ENCODE measurements at regions not wholly inside any gene's neighbourhood (a gene's known extent, or its start where the extent isn't known, plus 50 kb on each side); places are given as distances from the start of the nearest gene placed in this dataset.

DNA sequence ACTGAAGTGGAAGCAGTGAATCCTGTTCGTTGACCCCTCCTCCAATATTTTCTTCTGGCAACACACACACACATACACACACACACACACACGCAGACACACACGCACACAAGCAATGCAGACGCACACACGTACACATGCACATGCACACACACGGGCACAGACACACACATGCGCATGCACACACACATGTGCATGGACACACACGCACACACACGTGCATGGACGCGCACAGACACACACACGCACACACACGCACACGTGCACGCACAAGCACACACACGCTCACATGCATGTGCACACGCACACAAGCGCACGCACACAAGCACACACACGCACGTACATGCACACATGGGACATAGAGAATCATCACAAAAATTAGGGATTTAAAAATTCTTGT, 488.2 kb upstream of the TPK1 start:
- H3K4me1 ChIP-seq (replicated peaks in 1 of 2), result no peaks in the 10 kb centered on the region
- H3K27ac ChIP-seq, result no peak overlapping the region
- WGBS, 10 experiments, result 17 to 98% (median 84%) methylated on average over 1 to 19 of the region's 21 CpGs; no CpG with 5 or more reads in 2 of the 10 experiments
- no peak overlapping the region for H3K4me3 ChIP-seq
- no peak for ATAC-seq (replicated peaks in 6 of 8)
- in situ Hi-C loops (cut with MboI; ENCODE audit: low pct_unique_long_range_greater_than_20kb in 2 of 9, low sequenced_read_pairs in 9 of 9, unreplicated experiment in 9 of 9), result no loop called here

DNA sequence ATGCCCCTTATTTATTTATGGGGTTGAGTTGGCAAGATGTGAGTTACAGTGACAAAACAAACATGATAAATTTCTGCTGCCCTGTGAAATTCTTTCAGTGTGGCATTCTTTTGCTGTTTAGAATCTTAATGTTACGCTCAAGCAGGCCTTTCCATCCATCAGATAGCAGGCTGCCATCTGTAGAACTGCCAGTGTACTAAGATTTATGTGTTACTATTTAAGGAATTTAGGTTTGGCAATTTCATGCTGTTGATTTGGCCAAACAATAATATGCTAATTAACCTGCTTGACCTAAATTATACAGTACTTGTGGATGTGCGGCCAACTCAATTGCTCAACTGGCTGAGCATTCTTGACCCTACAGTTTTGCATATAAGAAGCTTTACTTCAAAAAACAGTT, 477.7 kb upstream of the TPK1 start:
- peak in 3 of 8 experiments; percentile 19 to 45 (median 23) for ATAC-seq (replicated peaks in 6 of 8)
- in situ Hi-C loops (cut with MboI; ENCODE audit: low pct_unique_long_range_greater_than_20kb in 2 of 9, low sequenced_read_pairs in 9 of 9, unreplicated experiment in 9 of 9), result no loop called here
- H3K4me3 ChIP-seq, result no peak overlapping the region
- no peak overlapping the region for H3K27ac ChIP-seq
- peaks cover 0 to 2% of the 10 kb centered on the region in 2 donors for H3K4me1 ChIP-seq (replicated peaks in 1 of 2)
- 0 to 84% (median 55%) methylated on average over 1 to 2 of the region's 2 CpGs for WGBS, 10 experiments

DNA sequence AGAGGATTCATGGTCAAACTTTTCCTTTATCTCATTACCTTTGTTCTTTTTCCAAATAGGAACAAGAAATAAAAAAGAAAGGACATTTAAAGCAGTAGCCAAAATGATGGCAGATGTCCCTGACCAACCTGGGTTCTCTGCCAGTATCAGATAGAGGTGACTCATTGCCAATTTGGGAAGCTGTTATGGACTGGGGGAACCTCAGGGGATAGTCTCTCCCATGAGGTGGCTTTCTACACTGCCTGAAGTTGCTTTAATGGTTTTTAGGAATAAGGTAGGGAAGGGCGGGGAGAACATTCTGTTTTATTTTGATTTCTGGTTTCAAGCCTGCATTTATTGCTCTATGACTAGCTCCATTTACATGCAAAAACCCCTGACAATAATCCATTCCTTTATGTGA, 457.9 kb upstream of the TPK1 start:
- no peaks in the 10 kb centered on the region for H3K4me1 ChIP-seq (replicated peaks in 1 of 2)
- ATAC-seq (replicated peaks in 6 of 8), result no peak
- no peak overlapping the region for H3K27ac ChIP-seq
- H3K4me3 ChIP-seq, result no peak overlapping the region
- WGBS, 10 experiments, result 0 to 89% (median 33%) methylated on average over 1 of the region's 1 CpG; no CpG with 5 or more reads in 2 of the 10 experiments
- in situ Hi-C loops (cut with MboI; ENCODE audit: low pct_unique_long_range_greater_than_20kb in 2 of 9, low sequenced_read_pairs in 9 of 9, unreplicated experiment in 9 of 9), result no loop called here

DNA sequence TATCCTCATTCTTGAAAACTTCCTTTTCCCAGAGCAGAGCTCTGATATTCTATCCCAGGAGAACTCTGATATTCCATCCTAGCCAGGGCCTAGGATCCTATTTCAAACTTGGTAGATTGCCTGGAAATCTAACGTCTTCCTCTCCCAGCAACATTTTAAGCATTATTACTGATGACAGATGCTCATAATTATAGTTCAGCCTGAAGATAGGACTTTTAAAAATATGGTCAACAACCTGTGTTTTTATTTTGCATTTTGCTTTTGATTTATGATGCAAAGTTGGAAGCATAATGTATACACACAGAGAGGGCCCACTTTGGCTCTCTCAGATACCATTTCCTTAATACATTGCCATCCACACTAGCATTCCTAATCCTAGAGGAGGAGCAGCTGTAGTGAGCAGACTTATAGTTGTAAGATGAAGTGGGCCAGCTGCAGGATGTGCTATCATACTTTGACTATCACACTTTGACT, 457.4 kb upstream of the TPK1 start:
- Histone ChIP-seq H3K27ac (no peak overlapping the region), H3K4me3 (no peak overlapping the region), H3K4me1 (replicated peaks in 1 of 2) (no peaks in the 10 kb centered on the region)
- in situ Hi-C loops (cut with MboI; ENCODE audit: low pct_unique_long_range_greater_than_20kb in 2 of 9, low sequenced_read_pairs in 9 of 9, unreplicated experiment in 9 of 9), result no loop called here
- WGBS, 10 experiments, result 0 to 100% (median 33%) methylated on average over 1 of the region's 1 CpG; no CpG with 5 or more reads in 6 of the 10 experiments
- ATAC-seq (replicated peaks in 6 of 8), result no peak

DNA sequence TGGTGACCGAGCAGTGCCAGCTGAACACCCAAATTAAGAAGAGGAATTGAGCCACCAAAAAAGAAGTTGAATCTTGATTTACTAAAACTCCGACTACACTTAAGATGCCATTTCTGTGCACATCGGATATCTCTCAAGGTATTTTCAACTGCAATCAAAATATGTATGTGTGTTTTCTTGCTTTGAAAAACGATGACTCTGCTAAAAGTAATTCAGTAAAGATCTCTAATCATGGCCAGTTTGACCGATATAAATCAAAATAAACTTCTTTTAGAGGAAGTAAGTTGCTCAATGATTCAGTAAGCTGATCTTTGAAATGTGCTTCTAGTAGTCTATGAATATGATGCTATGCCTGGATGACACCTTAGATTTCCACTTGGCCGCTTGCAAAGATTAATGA, 453.5 kb upstream of the TPK1 start:
- H3K4me1 ChIP-seq (replicated peaks in 1 of 2), result no peaks in the 10 kb centered on the region
- no peak overlapping the region for H3K27ac ChIP-seq
- no peak overlapping the region for H3K4me3 ChIP-seq
- in situ Hi-C loops (cut with MboI; ENCODE audit: low pct_unique_long_range_greater_than_20kb in 2 of 9, low sequenced_read_pairs in 9 of 9, unreplicated experiment in 9 of 9), result no loop called here
- ATAC-seq (replicated peaks in 6 of 8), result no peak
- WGBS, 10 experiments, result 0 to 96% (median 66%) methylated on average over 1 to 6 of the region's 6 CpGs; no CpG with 5 or more reads in 1 of the 10 experiments

DNA sequence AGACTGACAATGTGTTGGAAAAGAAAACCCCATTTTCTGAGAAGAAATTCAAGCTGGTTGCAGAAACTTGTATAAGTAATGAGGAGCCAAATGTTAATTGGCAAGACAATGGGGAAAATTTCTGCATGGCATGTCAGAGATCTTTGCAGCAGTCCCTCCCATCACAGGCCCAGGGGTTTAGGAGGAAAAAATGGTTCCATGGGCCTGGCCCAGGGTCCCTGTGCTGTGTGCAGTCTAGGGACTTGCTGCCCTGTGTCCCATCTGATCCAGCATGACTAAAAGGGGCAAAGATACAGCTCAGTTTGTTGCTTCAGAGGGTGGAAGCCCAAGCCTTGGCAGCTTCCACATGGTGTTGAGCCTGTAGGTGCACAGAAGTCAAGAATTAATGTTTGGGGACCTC, 440.3 kb upstream of the TPK1 start:
- in situ Hi-C loops (cut with MboI; ENCODE audit: low pct_unique_long_range_greater_than_20kb in 2 of 9, low sequenced_read_pairs in 9 of 9, unreplicated experiment in 9 of 9), result no loop called here
- H3K27ac ChIP-seq, result no peak overlapping the region
- no peak overlapping the region for H3K4me3 ChIP-seq
- H3K4me1 ChIP-seq (replicated peaks in 1 of 2), result no peaks in the 10 kb centered on the region
- ATAC-seq (replicated peaks in 6 of 8), result no peak

DNA sequence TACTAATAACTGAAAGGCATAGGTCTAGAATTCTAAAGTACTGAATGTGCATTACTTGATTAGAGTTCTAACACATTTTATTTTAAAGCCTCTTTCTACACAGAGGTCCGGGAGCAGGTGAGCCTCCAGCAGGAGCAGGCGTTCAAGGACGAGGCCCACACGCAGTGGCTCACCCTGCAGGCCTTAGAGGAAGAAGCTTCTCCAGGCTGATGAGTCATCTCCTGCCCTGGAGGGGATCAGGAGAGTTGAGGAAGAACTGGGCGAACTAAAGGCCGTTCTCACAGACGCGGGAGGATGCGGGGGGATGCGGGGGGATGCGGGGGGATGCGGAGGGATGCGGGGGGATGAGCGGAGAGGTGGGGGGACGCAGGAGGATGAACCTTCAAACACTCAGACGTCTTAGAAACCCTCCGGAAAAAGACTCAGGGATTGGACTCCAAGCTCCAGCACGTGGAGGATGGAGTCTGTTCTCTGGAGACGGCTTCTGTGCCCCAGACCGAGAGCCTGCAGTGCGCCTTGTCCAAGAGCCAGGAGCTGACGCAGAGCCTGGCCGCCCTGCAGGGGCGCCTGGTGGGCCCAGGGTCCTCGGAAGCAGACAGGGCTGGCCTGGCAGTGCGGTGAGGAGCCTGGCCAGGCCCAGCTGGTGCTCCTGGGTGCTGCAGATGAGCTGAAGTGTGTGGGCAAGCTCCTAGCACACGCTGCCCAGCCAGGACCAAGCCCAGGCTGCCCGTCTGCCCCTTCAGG, 433.7 kb upstream of the TPK1 start:
- Histone ChIP-seq H3K27ac (no peak overlapping the region), H3K4me1 (replicated peaks in 1 of 2) (no peaks in the 10 kb centered on the region), H3K4me3 (no peak overlapping the region)
- ATAC-seq (replicated peaks in 6 of 8), result no peak
- WGBS, 10 experiments, result 0 to 100% (median 50%) methylated on average over 1 to 4 of the region's 28 CpGs; no CpG with 5 or more reads in 3 of the 10 experiments
- in situ Hi-C loops (cut with MboI; ENCODE audit: low pct_unique_long_range_greater_than_20kb in 2 of 9, low sequenced_read_pairs in 9 of 9, unreplicated experiment in 9 of 9), result no loop called here

DNA sequence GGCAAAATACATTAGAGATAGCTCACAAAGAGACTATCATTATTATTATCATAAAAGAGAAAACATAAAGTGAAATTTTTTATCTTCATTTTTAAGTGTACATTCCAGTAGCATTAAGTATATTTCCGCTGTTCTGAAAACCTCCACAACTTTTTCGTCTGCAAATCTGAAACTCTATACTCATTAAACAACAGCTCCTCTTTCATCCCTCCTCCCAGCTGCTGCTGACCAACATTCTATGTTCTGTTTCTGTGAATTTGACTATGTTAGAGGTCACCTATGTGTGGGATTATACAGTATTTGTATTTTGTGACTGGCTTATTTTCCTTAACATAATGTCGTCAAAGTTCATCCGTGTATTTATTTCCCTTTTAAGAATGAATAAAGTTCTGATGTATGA, 429.3 kb upstream of the TPK1 start:
- no peak for ATAC-seq (replicated peaks in 6 of 8)
- 0 to 82% (median 52%) methylated on average over 2 to 4 of the region's 4 CpGs for WGBS, 10 experiments
- Histone ChIP-seq H3K4me3 (no peak overlapping the region), H3K27ac (no peak overlapping the region), H3K4me1 (replicated peaks in 1 of 2) (no peaks in the 10 kb centered on the region)
- in situ Hi-C loops (cut with MboI; ENCODE audit: low pct_unique_long_range_greater_than_20kb in 2 of 9, low sequenced_read_pairs in 9 of 9, unreplicated experiment in 9 of 9), result no loop called here

DNA sequence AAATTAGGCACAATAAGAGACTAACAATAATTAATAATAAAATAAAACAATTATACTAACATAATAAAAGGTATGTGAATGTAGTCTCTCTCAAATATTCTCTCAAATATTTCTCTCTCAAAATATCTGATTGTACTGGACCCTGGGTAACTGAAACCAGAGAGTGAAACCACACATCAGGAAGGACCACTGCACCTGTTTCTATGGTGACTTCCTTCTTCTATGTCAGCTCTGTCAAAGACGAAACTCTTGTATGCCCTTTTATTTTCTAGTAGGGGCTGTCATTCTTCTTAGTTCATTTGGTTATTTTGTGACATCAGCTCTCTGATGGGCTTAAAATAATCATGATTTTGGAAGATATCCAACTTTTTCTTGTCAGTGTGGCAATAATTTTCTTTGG, 428.0 kb upstream of the TPK1 start:
- no peak for ATAC-seq (replicated peaks in 6 of 8)
- Histone ChIP-seq H3K27ac (no peak overlapping the region), H3K4me1 (replicated peaks in 1 of 2) (no peaks in the 10 kb centered on the region), H3K4me3 (no peak overlapping the region)
- in situ Hi-C loops (cut with MboI; ENCODE audit: low pct_unique_long_range_greater_than_20kb in 2 of 9, low sequenced_read_pairs in 9 of 9, unreplicated experiment in 9 of 9), result no loop called here
- 0 to 50% (median 0%) methylated on average over 1 of the region's 1 CpG; no CpG with 5 or more reads in 3 of the 10 experiments for WGBS, 10 experiments

DNA sequence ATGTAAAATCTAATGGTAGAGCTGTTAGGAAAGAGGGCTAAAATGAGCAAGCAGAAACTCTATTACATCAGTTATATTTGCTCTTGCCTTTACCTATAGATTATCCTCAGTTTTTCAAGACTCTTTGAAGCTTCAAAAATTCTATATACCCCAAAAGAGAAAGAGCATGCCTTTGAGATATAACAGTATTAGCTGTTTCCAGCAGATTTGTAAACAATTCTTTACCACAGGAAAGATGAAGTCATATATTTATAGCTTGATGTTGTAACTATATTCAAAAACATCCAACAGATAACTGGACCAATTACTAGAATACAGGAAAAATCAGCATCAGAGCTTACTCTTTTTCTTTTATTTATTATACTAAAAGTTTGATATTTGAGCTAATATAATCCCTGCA, 416.2 kb upstream of the TPK1 start:
- no peak for ATAC-seq (replicated peaks in 6 of 8)
- H3K27ac ChIP-seq, result no peak overlapping the region
- no peaks in the 10 kb centered on the region for H3K4me1 ChIP-seq (replicated peaks in 1 of 2)
- in situ Hi-C loops (cut with MboI; ENCODE audit: low pct_unique_long_range_greater_than_20kb in 2 of 9, low sequenced_read_pairs in 9 of 9, unreplicated experiment in 9 of 9), result no loop called here
- no peak overlapping the region for H3K4me3 ChIP-seq

DNA sequence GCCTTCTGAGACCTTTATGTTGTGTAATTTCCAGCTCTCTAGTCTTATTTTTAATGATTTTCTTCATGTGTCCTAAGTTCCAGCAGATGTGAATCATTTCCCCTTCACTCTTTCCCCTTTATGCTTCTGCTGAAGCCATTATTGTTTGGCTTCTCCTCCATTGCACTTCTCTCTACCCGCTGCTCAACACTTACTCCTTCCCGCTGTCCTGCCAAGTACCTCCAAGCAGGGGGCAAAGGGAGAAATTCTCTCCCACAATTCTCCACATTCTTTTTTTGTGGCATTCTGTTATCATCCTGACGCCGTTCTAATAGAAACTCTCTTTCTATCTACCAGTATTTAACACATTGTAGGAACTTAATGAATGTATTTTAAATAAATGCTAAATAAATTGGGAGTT, 388.9 kb upstream of the TPK1 start:
- in situ Hi-C loops (cut with MboI; ENCODE audit: low pct_unique_long_range_greater_than_20kb in 2 of 9, low sequenced_read_pairs in 9 of 9, unreplicated experiment in 9 of 9), result no loop called here
- H3K27ac ChIP-seq, result no peak overlapping the region
- H3K4me3 ChIP-seq, result no peak overlapping the region
- H3K4me1 ChIP-seq (replicated peaks in 1 of 2), result no peaks in the 10 kb centered on the region
- no peak for ATAC-seq (replicated peaks in 6 of 8)
- WGBS, 10 experiments, result 0 to 49% (median 13%) methylated on average over 3 to 4 of the region's 4 CpGs; no CpG with 5 or more reads in 1 of the 10 experiments

DNA sequence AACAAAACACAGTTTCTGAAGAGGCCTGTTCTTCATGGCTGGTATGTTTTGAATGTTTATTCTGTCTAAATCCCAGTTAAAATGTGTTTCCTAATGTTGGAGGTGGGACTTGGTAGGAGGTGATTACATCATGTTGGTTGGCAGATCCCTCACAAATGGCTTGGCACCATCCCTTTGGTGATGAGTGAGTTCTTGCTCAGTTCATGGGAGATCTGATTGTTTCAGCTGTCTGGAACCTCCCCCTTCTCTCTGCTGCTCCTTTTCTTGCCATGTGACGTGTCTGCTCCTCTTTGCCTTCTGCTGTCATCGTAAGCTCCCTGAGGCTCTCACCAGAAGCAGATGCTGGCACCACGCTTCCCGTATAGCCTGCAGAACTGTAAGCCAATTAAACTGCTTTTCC, 383.6 kb upstream of the TPK1 start:
- in situ Hi-C loops (cut with MboI; ENCODE audit: low pct_unique_long_range_greater_than_20kb in 2 of 9, low sequenced_read_pairs in 9 of 9, unreplicated experiment in 9 of 9), result no loop called here
- no peak overlapping the region for H3K4me3 ChIP-seq
- no peaks in the 10 kb centered on the region for H3K4me1 ChIP-seq (replicated peaks in 1 of 2)
- ATAC-seq (replicated peaks in 6 of 8), result peak in 1 of 8 experiments; percentile 15
- WGBS, 10 experiments, result 8 to 90% (median 12%) methylated on average over 3 to 4 of the region's 4 CpGs; no CpG with 5 or more reads in 5 of the 10 experiments
- no peak overlapping the region for H3K27ac ChIP-seq

DNA sequence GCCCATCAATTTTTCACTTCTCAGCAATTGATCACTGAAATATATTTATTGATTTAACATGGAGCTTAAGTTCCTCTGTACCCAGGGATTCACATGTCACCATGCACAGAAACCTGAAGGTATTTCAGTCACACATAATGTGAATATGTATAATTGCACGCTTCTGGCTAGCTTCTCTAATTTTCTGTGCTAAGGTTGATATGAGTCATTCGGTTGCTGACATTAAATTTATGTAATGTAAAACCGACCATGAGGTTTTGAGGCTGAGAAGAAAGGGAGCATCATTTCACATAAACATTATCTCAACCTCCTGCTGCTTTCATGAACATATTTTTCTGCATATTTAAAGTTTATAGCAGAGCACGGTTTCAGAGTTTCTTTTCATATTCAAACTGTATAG, 381.0 kb upstream of the TPK1 start:
- H3K4me1 ChIP-seq (replicated peaks in 1 of 2), result no peaks in the 10 kb centered on the region
- in situ Hi-C loops (cut with MboI; ENCODE audit: low pct_unique_long_range_greater_than_20kb in 2 of 9, low sequenced_read_pairs in 9 of 9, unreplicated experiment in 9 of 9), result no loop called here
- WGBS, 10 experiments, result 0 to 77% (median 19%) methylated on average over 1 to 4 of the region's 4 CpGs; no CpG with 5 or more reads in 1 of the 10 experiments
- ATAC-seq (replicated peaks in 6 of 8), result peak in 4 of 8 experiments; percentile 24 to 80 (median 34)
- no peak overlapping the region for H3K27ac ChIP-seq
- no peak overlapping the region for H3K4me3 ChIP-seq

DNA sequence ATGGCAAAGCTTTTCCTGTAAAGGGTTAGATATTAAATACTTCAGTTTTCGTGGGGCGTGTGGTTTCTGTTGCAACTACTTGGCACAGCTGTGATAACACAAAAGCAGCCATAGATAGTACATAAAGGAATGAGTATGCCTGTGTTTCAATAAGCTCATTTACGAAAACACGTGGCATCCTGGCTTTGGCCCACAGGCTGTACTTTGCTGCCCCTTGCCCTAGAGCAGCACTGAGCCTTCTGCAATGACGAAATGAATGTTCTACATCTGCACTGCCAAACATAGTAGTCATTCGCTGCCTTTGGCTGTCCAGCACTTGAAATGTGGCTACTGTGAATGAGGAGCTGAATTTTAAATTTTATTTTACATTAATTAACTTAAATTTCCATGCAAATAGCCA, 376.2 kb upstream of the TPK1 start:
- Histone ChIP-seq H3K4me3 (no peak overlapping the region), H3K4me1 (replicated peaks in 1 of 2) (no peaks in the 10 kb centered on the region), H3K27ac (no peak overlapping the region)
- WGBS, 10 experiments, result 0 to 88% (median 63%) methylated on average over 2 to 6 of the region's 6 CpGs; no CpG with 5 or more reads in 2 of the 10 experiments
- in situ Hi-C loops (cut with MboI; ENCODE audit: low pct_unique_long_range_greater_than_20kb in 2 of 9, low sequenced_read_pairs in 9 of 9, unreplicated experiment in 9 of 9), result no loop called here
- ATAC-seq (replicated peaks in 6 of 8), result peak in 1 of 8 experiments; percentile 44
